HEK293T (cell line): ENCODE measurements at regions not wholly inside any gene's neighbourhood (a gene's known extent, or its start where the extent isn't known, plus 50 kb on each side); places are given as distances from the start of the nearest gene placed in this dataset.
"Not testable (repeated sequence)": the region's sequence is repeated elsewhere in the genome, so short reads cannot be mapped to it uniquely, and the experiment has no call there.

Source experiments
- CTCF ChIA-PET: fragments of 350-600 bp; formaldehyde crosslinking; extraction: SDS; loops from one replicate; lab custom pipeline; 2021; ENCODE audit warnings: antibody characterized with exemption, inconsistent platforms; lab: Yijun Ruan, JAX
- POLR2A ChIA-PET: fragments of 350-600 bp; formaldehyde crosslinking; extraction: SDS; loops from one replicate; lab custom pipeline; 2020; ENCODE audit warnings: antibody characterized with exemption, inconsistent platforms; lab: Yijun Ruan, JAX
- DNase-seq: peaks from one replicate; pipeline ENCODE4 v3.0.0; 2012; ENCODE audit warnings: mixed read lengths; ENCODE audit errors: extremely low spot score
- ARNT ChIP-seq: fragments of 450-650 bp; IDR thresholded peaks from 2 replicates; pipeline ENCODE4 v1.6.1; 2017; ENCODE audit warnings: mild to moderate bottlenecking
- BHLHE40 ChIP-seq: fragments of 450-650 bp; IDR thresholded peaks from 2 replicates; pipeline ENCODE4 v1.6.1; 2016; ENCODE audit warnings: mild to moderate bottlenecking, moderate library complexity, borderline replicate concordance
- CTBP1 ChIP-seq: fragments of 450-650 bp; IDR thresholded peaks from 2 replicates; pipeline ENCODE4 v1.6.1; 2016; ENCODE audit warnings: borderline replicate concordance
- ELF4 ChIP-seq: fragments of 450-650 bp; IDR thresholded peaks from 2 replicates; pipeline ENCODE4 v1.6.1; 2017; ENCODE audit warnings: antibody characterized with exemption
- FOXA1 ChIP-seq: fragments of 450-650 bp; IDR thresholded peaks from 2 replicates; pipeline ENCODE4 v1.6.1; 2016; ENCODE audit warnings: mild to moderate bottlenecking
- FOXK2 ChIP-seq: fragments of 450-650 bp; IDR thresholded peaks from 2 replicates; pipeline ENCODE4 v1.6.1; 2016; ENCODE audit warnings: mild to moderate bottlenecking
- FOXM1 ChIP-seq: fragments of 450-650 bp; IDR thresholded peaks from 2 replicates; pipeline ENCODE4 v1.6.1; 2017; ENCODE audit warnings: mild to moderate bottlenecking, borderline replicate concordance
- HDGF ChIP-seq: fragments of 450-650 bp; IDR thresholded peaks from 2 replicates; pipeline ENCODE4 v1.6.1; 2017; ENCODE audit warnings: antibody characterized with exemption, borderline replicate concordance
- L3MBTL2 ChIP-seq: fragments of 450-650 bp; conservative IDR thresholded peaks from 2 replicates; pipeline ENCODE4 v1.6.1; 2016; ENCODE audit warnings: mild to moderate bottlenecking
- LEF1 ChIP-seq: fragments of 450-650 bp; IDR thresholded peaks from 2 replicates; pipeline ENCODE4 v1.6.1; 2017; ENCODE audit warnings: mild to moderate bottlenecking, borderline replicate concordance
- NFRKB ChIP-seq: fragments of 450-650 bp; IDR thresholded peaks from 2 replicates; pipeline ENCODE4 v1.6.1; 2016; ENCODE audit warnings: mild to moderate bottlenecking, moderate library complexity
- PKNOX1 ChIP-seq: fragments of 450-650 bp; IDR thresholded peaks from 2 replicates; pipeline ENCODE4 v1.6.1; 2016
- SP1 ChIP-seq: fragments of 450-650 bp; IDR thresholded peaks from 2 replicates; pipeline ENCODE4 v1.6.1; 2017
- SUZ12 ChIP-seq: fragments of 450-650 bp; IDR thresholded peaks from 2 replicates; pipeline ENCODE4 v1.6.1; 2016; ENCODE audit warnings: mild to moderate bottlenecking
- TARDBP ChIP-seq: fragments of 450-650 bp; IDR thresholded peaks from 2 replicates; pipeline ENCODE4 v1.6.1; 2016
- ZNF384 ChIP-seq: fragments of 450-650 bp; IDR thresholded peaks from 2 replicates; pipeline ENCODE4 v1.6.1; 2016

DNA sequence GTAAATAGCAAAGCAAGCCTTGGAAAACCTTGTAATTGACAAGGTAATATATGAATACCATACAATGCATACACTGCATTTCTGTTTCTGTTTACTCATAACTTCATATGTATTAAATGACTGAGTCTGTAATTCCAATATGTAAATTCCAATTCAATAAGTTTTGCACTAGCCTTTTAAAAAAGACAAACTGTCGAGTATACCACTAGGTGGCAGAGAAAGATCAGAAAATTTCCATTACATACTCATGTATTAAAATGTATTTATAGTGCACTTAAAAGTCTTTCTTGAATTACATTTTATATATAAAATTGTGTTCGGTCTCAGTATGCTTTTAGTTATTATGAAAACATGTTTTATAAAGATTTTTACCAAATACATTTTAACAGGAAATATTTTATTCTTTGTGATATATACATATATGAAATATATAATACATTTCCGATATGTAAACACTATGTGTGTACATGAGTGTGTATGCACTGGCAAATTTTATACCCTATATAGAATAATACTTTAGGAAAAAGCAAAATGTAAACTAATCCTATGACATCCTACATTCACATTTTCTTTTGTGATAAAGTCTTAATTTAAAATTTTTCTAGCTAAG, 216.8 kb downstream of the VGLL3 start:
- DNase-seq = no peak
- ChIA-PET POLR2A (no interaction called here), CTCF (interaction anchor here (0.8 to 1.4 kb wide), 5 partner anchors 16 to 394 kb away, joined by 3 to 5 read pairs (median 3); no protein-coding TSS in a partner anchor)
- TF ChIP-seq SP1 (no peak), SUZ12 (no peak), ARNT (no peak), TARDBP (no peak), PKNOX1 (no peak)

GRCh38 chr3:86772699-86773098, 218.2 kb downstream of the VGLL3 start:
- DNase-seq = no peak
- CTCF ChIA-PET = no interaction called here
- POLR2A ChIA-PET = no interaction called here
- no peak for TF ChIP-seq LEF1
- no peak for TF ChIP-seq SP1
- TF ChIP-seq BHLHE40 = no peak
- TF ChIP-seq HDGF = no peak
- no peak for TF ChIP-seq FOXK2
- TF ChIP-seq PKNOX1 = no peak
- TF ChIP-seq ARNT = no peak
- TF ChIP-seq SUZ12 = no peak
- TF ChIP-seq CTBP1 = no peak
- TF ChIP-seq TARDBP = no peak
- TF ChIP-seq NFRKB = no peak

DNA sequence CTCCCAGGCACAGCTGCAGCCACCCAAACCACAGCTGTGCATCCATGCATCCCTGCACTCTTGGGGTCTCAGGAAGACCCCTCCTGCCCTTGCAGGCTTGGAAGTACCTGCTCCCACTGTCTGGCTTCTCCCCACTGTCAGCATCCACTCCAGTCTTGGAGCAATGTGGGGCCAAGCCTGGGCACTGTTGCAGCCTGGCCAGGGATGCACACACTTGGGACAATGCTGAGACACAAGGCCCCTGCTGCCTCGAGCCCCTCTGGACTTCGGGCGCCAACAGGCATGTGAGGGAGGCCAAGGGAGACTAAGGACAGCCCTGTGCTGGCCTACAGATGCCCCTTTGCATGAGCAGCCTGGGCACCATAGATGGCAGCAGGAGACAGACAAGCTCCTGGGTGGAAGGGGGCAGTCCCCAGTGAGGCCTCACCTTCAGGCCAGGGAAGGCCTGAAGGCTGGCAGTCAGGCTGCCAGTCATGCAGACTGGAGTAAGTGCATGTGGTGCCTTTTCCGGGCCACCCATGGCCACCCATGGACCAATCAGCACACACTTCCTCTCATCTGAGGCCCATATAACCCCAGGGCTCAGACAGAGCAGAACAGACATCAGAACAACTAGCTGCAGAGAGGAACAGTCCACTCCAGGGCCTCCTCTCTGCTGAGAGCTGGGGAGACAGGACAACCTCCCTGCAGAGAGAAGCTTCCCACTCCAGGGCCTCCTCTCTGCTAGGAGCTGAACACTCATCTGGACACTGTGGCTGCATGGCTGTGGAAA, 219.0 kb downstream of the VGLL3 start:
- ChIA-PET POLR2A (no interaction called here), CTCF (no interaction called here)
- TF ChIP-seq SUZ12 = no peak
- no peak for TF ChIP-seq FOXM1
- TF ChIP-seq FOXK2 = no peak
- TF ChIP-seq PKNOX1 = no peak
- no peak for TF ChIP-seq ARNT
- no peak for TF ChIP-seq NFRKB
- no peak for TF ChIP-seq ZNF384
- no peak for TF ChIP-seq SP1
- TF ChIP-seq LEF1 = no peak
- no peak for TF ChIP-seq BHLHE40
- no peak for TF ChIP-seq FOXA1
- TF ChIP-seq ELF4 = no peak
- DNase-seq = no peak

DNA sequence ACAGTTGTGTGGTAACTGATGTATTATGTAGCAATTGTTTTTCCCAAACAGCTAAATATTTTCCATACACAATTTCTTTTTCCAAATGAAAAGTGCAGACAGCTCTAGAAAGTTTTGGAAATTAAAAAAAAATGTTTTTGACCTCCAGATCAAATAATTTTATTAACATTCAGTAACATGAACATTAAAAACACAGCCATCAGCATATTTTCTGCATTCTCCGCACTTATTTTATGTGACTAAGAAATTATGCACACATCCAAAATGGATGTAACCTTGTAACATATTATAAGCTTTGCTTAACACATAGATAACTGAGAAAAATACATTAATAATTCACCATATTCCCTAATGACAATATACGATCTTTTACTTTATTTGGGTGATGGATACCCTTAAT, 224.6 kb downstream of the VGLL3 start:
- CTCF ChIA-PET = no interaction called here
- DNase-seq = no peak
- no peak for TF ChIP-seq PKNOX1
- no peak for TF ChIP-seq BHLHE40
- TF ChIP-seq HDGF = no peak
- TF ChIP-seq FOXK2 = no peak
- TF ChIP-seq ARNT = no peak
- TF ChIP-seq FOXA1 = no peak
- POLR2A ChIA-PET = no interaction called here

DNA sequence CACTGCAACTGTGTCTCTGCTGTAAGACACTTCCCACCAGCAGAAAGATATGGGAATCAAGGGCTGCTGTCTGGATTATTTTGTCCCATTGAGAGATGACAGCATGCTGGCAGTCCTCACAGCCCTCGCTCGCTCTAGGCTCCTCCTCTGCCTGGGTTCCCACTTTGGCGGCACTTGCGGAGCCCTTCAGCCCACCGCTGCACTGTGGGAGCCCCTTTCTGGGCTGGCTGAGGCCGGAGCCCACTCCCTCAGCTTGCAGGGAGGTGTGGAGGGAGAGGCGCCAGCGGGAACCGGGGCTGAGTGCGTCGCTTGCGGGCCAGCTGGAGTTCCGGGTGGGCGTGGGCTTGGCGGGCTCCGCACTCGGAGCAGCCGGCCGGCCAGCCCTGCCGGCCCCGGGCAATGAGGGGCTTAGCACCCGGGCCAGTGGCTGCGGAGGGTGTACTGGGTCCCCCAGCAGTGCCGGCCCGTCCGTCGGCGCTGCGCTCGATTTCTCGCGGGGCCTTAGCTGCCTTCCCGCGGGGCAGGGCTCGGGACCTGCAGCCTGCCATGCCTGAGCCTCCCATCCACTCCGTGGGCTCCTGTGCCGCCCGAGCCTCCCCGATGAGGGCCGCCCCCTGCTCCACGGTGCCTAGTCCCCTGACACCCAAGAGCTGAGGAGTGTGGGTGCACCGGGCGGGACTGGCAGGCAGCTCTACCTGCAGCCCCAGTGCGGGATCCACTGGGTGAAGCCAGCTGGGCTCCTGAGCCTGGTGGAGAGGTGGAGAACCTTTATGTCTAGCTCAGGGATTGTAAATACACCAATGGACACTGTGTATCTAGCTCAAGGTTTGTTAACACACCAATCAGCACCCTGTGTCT, 233.4 kb downstream of the VGLL3 start:
- POLR2A ChIA-PET, DNase-seq, CTCF ChIA-PET: not testable (repeated sequence)

- DNase-seq = no peak
- CTCF ChIA-PET = no interaction called here
- POLR2A ChIA-PET = no interaction called here
- no peak for TF ChIP-seq HDGF
- TF ChIP-seq L3MBTL2 = no peak
- no peak for TF ChIP-seq CTBP1
- no peak for TF ChIP-seq ARNT
- no peak for TF ChIP-seq PKNOX1
- TF ChIP-seq NFRKB = no peak
- no peak for TF ChIP-seq FOXK2
- TF ChIP-seq SUZ12 = no peak
- no peak for TF ChIP-seq FOXM1
- no peak for TF ChIP-seq LEF1
- TF ChIP-seq BHLHE40 = no peak
- TF ChIP-seq ELF4 = no peak
- no peak for TF ChIP-seq ZNF384
- no peak for TF ChIP-seq SP1
- no peak for TF ChIP-seq TARDBP
- TF ChIP-seq FOXA1 = no peak
These were observed 242.9 kb downstream of the VGLL3 start for GRCh38 chr3:86748015-86748414.
